MCF 10A (cell line): ENCODE measurements at regions not wholly inside any gene's neighbourhood (a gene's known extent, or its start where the extent isn't known, plus 50 kb on each side); places are given as distances from the start of the nearest gene placed in this dataset.

ENCODE experiments used
- BruUV-seq: library from RNA; stranded (reverse); fragments of 400-500 nt; replicated peaks from 2 replicates; lab custom pipeline; 2021; lab: Mats Ljungman, UMichigan
- CTCF ChIA-PET: fragments of 300-600 bp; sonication (Branson Sonifier 250); formaldehyde crosslinking; extraction: SDS; loops from one replicate; lab custom pipeline; 2021; ENCODE audit warnings: antibody characterized with exemption, inconsistent platforms; lab: Yijun Ruan, JAX
- POLR2A ChIA-PET: fragments of 300-600, 350-650 bp; sonication (Branson Sonifier 250); formaldehyde crosslinking; extraction: SDS; loops from one replicate; lab custom pipeline; 2020; ENCODE audit warnings: antibody characterized with exemption, inconsistent platforms; lab: Yijun Ruan, JAX
- DNase-seq: peaks from one replicate; pipeline ENCODE4 v3.0.0-alpha.2; 2018; ENCODE audit not compliant: unreplicated experiment
- H3K27ac Mint-ChIP-seq: one replicate; pipeline ENCODE4 v1.8.0; 2022; ENCODE audit warnings: mild to moderate bottlenecking, low read depth, mixed read lengths; ENCODE audit not compliant: unreplicated experiment
- H3K27me3 Mint-ChIP-seq: one replicate; pipeline ENCODE4 v1.8.0; 2022; ENCODE audit warnings: mixed read lengths; ENCODE audit not compliant: insufficient read depth, unreplicated experiment
- H3K36me3 Mint-ChIP-seq: one replicate; pipeline ENCODE4 v1.8.0; 2022; ENCODE audit warnings: mild to moderate bottlenecking, moderate library complexity, mixed read lengths; ENCODE audit not compliant: insufficient read depth, unreplicated experiment
- H3K4me1 Mint-ChIP-seq: one replicate; pipeline ENCODE4 v1.8.0; 2022; ENCODE audit warnings: mixed read lengths; ENCODE audit not compliant: insufficient read depth, unreplicated experiment
- H3K4me3 Mint-ChIP-seq: one replicate; pipeline ENCODE4 v1.8.0; 2022; ENCODE audit warnings: mild to moderate bottlenecking, moderate library complexity, mixed read lengths; ENCODE audit not compliant: unreplicated experiment
- H3K9me3 Mint-ChIP-seq: one replicate; pipeline ENCODE4 v1.8.0; 2022; ENCODE audit warnings: mixed read lengths; ENCODE audit not compliant: unreplicated experiment
- intact Hi-C: fragments of 100-400 bp; cut with micrococcal nuclease; formaldehyde crosslinking; loops from 2 replicates; pipeline ENCODE4 v1.14.1; 2022
- TF ChIP-seq, protein P1 (sequence below): fragments of 200-600 bp; IDR thresholded peaks from one replicate; pipeline ENCODE4 v1.8.0; 2022; ENCODE audit warnings: antibody characterized with exemption, mild to moderate bottlenecking; ENCODE audit not compliant: unreplicated experiment

DNA sequence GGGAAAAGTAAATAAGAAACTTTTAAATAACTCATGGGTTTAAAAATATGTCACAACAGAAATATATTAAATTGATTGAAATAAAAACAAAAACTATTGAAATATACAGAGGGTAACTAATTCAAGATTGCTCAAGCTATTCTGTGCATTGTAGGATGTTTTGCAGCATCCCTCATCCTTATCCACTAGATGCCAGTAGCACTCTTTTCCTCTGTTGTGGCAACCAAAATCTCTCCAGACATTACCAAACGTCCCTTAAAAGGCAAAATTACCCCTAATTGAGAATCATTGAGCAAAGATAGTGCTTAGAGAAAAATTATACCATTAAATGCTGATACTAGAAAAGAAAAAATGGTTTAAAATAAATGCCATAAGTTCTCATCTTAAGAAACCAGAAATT is 682.6 kb downstream of the RWDD3 start:
- no peaks in the 10 kb centered on the region for H3K4me1 Mint-ChIP-seq
- DNase-seq = peak; percentile 13
- H3K4me3 Mint-ChIP-seq = no peak overlapping the region
- ChIA-PET CTCF (no interaction called here), POLR2A (no interaction called here)
- intact Hi-C loops = no loop called here
- H3K36me3 Mint-ChIP-seq = no peaks in the 10 kb centered on the region
- TF ChIP-seq, protein P1, sequence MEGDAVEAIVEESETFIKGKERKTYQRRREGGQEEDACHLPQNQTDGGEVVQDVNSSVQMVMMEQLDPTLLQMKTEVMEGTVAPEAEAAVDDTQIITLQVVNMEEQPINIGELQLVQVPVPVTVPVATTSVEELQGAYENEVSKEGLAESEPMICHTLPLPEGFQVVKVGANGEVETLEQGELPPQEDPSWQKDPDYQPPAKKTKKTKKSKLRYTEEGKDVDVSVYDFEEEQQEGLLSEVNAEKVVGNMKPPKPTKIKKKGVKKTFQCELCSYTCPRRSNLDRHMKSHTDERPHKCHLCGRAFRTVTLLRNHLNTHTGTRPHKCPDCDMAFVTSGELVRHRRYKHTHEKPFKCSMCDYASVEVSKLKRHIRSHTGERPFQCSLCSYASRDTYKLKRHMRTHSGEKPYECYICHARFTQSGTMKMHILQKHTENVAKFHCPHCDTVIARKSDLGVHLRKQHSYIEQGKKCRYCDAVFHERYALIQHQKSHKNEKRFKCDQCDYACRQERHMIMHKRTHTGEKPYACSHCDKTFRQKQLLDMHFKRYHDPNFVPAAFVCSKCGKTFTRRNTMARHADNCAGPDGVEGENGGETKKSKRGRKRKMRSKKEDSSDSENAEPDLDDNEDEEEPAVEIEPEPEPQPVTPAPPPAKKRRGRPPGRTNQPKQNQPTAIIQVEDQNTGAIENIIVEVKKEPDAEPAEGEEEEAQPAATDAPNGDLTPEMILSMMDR = peak; percentile 12
- peaks cover 23% of the 10 kb centered on the region for H3K9me3 Mint-ChIP-seq
- BruUV-seq = no TSS peak
- no peak overlapping the region for H3K27ac Mint-ChIP-seq
- no peaks in the 10 kb centered on the region for H3K27me3 Mint-ChIP-seq

DNA sequence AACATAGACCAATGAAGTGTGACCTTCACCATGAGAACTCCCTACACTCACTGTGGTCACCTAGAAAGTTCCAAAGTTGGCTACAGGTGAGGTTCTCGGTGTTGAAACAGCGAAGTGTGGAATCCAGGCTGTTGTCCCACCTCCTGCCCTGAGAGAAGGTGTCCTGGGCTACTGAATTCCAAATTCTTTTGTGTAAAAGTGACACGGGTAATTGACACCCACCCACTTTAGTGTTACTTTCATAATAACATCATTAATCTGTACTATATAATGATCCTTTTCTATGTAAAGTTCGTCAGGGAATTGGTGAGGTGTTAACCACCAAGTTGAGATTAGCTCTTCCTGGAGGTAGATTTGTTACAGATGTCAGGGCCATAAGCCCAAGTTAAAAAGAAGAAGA is 690.7 kb downstream of the RWDD3 start:
- Mint-ChIP-seq H3K4me1 (no peaks in the 10 kb centered on the region), H3K27me3 (no peaks in the 10 kb centered on the region), H3K4me3 (no peak overlapping the region), H3K36me3 (no peaks in the 10 kb centered on the region), H3K27ac (no peak overlapping the region), H3K9me3 (no peaks in the 10 kb centered on the region)
- no peak for DNase-seq
- TF ChIP-seq, protein P1 = no peak
- ChIA-PET POLR2A (no interaction called here), CTCF (interaction anchor here (0.6 kb wide), 2 partner anchors 103 to 822 kb away, joined by 4 to 5 read pairs; no protein-coding TSS in a partner anchor)
- intact Hi-C loops = no loop called here
- BruUV-seq = no TSS peak

DNA sequence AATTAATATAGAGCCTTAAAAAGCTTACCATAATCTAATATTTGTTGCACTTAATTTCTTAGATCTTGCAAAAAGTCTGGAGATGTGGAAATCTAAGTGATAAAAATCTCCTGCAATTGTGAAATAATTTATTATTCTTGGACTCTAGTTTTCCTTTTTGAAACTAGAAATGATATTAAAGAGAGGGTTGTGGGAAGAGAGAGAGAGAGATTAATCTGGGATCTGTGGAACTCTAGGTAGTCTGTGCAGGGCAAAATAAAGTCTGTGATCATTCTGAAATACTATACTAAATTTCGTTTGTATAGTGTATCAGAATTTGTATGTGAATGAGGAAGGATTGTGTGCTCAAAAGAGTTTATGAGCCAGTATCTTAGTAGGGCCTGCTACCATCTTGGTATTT is 692.3 kb downstream of the RWDD3 start:
- ChIA-PET POLR2A (no interaction called here), CTCF (no interaction called here)
- no peaks in the 10 kb centered on the region for H3K4me1 Mint-ChIP-seq
- no TSS peak for BruUV-seq
- H3K4me3 Mint-ChIP-seq = no peak overlapping the region
- no peaks in the 10 kb centered on the region for H3K36me3 Mint-ChIP-seq
- H3K9me3 Mint-ChIP-seq = no peaks in the 10 kb centered on the region
- no peak for DNase-seq
- TF ChIP-seq, protein P1 = no peak
- no peaks in the 10 kb centered on the region for H3K27me3 Mint-ChIP-seq
- intact Hi-C loops = no loop called here
- no peak overlapping the region for H3K27ac Mint-ChIP-seq

DNA sequence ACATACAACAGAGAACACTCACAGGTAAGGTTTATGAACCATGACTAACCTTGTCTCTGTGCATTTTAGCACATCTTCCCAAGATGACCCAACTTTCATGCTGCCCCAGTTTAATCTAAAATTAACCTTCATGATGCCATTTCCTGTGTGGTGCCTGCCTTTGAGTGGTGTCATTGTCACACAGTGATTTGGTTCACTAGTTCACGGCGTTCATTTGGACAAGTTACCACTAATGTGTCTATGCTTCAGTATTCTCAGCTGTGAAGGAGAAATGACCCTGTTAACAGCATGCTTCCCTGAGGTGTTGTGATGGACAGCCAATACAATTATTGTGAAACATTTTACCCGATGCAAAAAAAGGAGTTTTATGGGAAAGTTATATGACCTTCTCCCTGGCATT is 693.1 kb downstream of the RWDD3 start:
- BruUV-seq = no TSS peak
- intact Hi-C loops = no loop called here
- no peak for DNase-seq
- Mint-ChIP-seq H3K4me1 (no peaks in the 10 kb centered on the region), H3K27ac (no peak overlapping the region), H3K27me3 (no peaks in the 10 kb centered on the region), H3K36me3 (no peaks in the 10 kb centered on the region), H3K4me3 (no peak overlapping the region), H3K9me3 (no peaks in the 10 kb centered on the region)
- TF ChIP-seq, protein P1 = no peak
- ChIA-PET POLR2A (no interaction called here), CTCF (no interaction called here)
